ENCODE measurements at regions not wholly inside any gene's neighbourhood (a gene's known extent, or its start where the extent isn't known, plus 50 kb on each side); places are given as distances from the start of the nearest gene placed in this dataset.

- TF ChIP-seq CTCF (IDR thresholded peaks at IDR 0.05; ENCODE audit: low read depth, low read length, poor library complexity, severe bottlenecking) = no peak
- no peak for TF ChIP-seq EZH2phosphoT487 (IDR thresholded peaks at IDR 0.05; ENCODE audit: borderline replicate concordance, low read length)
These were observed 260.5 kb downstream of the HAPSTR1 start for GRCh38 chr16:9351841-9352434.

Data from DOHH2 (cell line).